HG02623 (cell line): ENCODE measurements at regions not wholly inside any gene's neighbourhood (a gene's known extent, or its start where the extent isn't known, plus 50 kb on each side); places are given as distances from the start of the nearest gene placed in this dataset.
"Not testable (repeated sequence)": the region's sequence is repeated elsewhere in the genome, so short reads cannot be mapped to it uniquely, and the experiment has no call there.

Source experiments
- ATAC-seq: cut with Tn5 transposase; IDR thresholded peaks from one replicate; pipeline ENCODE4 v1.9.1; 2021; ENCODE audit warnings: moderate library complexity; ENCODE audit not compliant: unreplicated experiment

GRCh38 chr7:32658467-32658869 is 163.2 kb downstream of the AVL9 start:
- ATAC-seq: no peak

GRCh38 chr7:32658034-32658433 is 162.7 kb downstream of the AVL9 start:
- ATAC-seq: no peak

- not testable (repeated sequence) for ATAC-seq
These were observed 159.3 kb downstream of the AVL9 start for GRCh38 chr7:32654549-32654948.

- ATAC-seq: not testable (repeated sequence)
These were observed 155.1 kb downstream of the AVL9 start for GRCh38 chr7:32650356-32650755.

GRCh38 chr7:32648408-32649156 is 153.3 kb downstream of the AVL9 start:
- ATAC-seq: no peak

GRCh38 chr7:32645255-32645654 is 150.0 kb downstream of the AVL9 start:
- ATAC-seq: not testable (repeated sequence)

GRCh38 chr7:32643194-32643593 is 147.9 kb downstream of the AVL9 start:
- ATAC-seq: no peak

- peak; percentile 21 for ATAC-seq
These were observed 143.8 kb downstream of the AVL9 start for GRCh38 chr7:32639122-32639521.

GRCh38 chr7:32638479-32639121 is 143.3 kb downstream of the AVL9 start:
- peak; percentile 96 for ATAC-seq
